ENCODE measurements at regions not wholly inside any gene's neighbourhood (a gene's known extent, or its start where the extent isn't known, plus 50 kb on each side); places are given as distances from the start of the nearest gene placed in this dataset.
"Not testable (repeated sequence)": the region's sequence is repeated elsewhere in the genome, so short reads cannot be mapped to it uniquely, and the experiment has no call there.

DNA sequence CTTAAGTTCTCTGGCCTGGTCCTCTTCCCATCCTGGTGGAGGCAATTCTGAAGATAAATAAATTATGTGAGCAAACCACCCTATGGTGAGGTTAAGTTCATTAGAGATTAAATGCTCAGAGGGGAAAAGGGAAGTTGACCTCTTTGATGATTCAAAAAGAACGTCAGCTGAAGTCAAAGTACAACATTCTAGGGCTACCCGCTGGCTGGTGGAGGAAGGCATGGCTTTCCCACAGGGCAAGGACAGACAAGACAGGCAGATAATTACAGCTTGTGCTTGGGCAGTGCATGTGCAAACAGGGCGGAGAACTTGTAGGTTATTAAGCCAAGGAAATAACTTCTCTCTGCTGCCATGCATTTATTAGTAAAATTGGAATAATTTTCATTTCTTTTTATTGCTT, 91.0 kb upstream of the SLC24A3 start:
- Histone ChIP-seq H3K27ac (no peak overlapping the region), H3K36me3 (no peaks in the 10 kb centered on the region), H3K4me2 (no peak overlapping the region), H3K9ac (no peak overlapping the region), H4K20me1 (no peaks in the 10 kb centered on the region), H3K4me3 (no peak overlapping the region), H3K27me3 (no peaks in the 10 kb centered on the region), H3K4me1 (peaks cover 6% of the 10 kb centered on the region; the same call in 1 of the 2 replicates), H3K9me3 (no peaks in the 10 kb centered on the region)
- TF ChIP-seq Cebpa-rat (IDR thresholded peaks at IDR 0.05), result no peak

DNA sequence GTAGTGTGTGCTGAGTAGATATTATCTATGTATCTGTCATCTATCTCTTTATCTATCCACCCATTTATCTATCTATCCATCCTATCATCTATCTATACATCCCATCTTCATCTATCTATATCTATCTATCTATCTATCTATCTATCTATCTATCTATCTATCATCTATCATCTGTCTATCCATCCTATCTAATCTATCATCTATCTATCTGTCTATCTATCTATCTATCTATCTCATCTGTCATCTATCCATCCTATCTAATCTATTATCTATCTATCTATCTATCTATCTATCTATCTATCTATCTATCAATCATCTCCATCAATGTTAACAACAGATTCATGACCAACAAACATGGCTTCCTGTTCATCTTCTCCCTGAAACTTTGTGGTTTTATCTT, 90.5 kb upstream of the SLC24A3 start:
- no peak overlapping the region for H3K9ac ChIP-seq
- peaks cover 6% of the 10 kb centered on the region; the same call in 1 of the 2 replicates for H3K4me1 ChIP-seq
- no peaks in the 10 kb centered on the region for H3K27me3 ChIP-seq
- no peak overlapping the region for H3K27ac ChIP-seq
- H3K36me3 ChIP-seq, result no peaks in the 10 kb centered on the region
- H3K9me3 ChIP-seq, result no peaks in the 10 kb centered on the region
- no peaks in the 10 kb centered on the region for H4K20me1 ChIP-seq
- H3K4me3 ChIP-seq, result no peak overlapping the region
- TF ChIP-seq Cebpa-rat (IDR thresholded peaks at IDR 0.05), result no peak
- H3K4me2 ChIP-seq, result no peak overlapping the region

- no peak overlapping the region for H3K4me3 ChIP-seq
- no peaks in the 10 kb centered on the region for H3K9me3 ChIP-seq
- H3K27ac ChIP-seq, result no peak overlapping the region
- H3K4me2 ChIP-seq, result no peak overlapping the region
- H3K27me3 ChIP-seq, result no peaks in the 10 kb centered on the region
- H3K4me1 ChIP-seq, result peaks cover 6% of the 10 kb centered on the region; the same call in 1 of the 2 replicates
- no peak for TF ChIP-seq Cebpa-rat (IDR thresholded peaks at IDR 0.05)
- no peak overlapping the region for H3K9ac ChIP-seq
- H3K36me3 ChIP-seq, result no peaks in the 10 kb centered on the region
- H4K20me1 ChIP-seq, result no peaks in the 10 kb centered on the region
Measured at GRCh38 chr20:19122395-19122794, 90.0 kb upstream of the SLC24A3 start.

DNA sequence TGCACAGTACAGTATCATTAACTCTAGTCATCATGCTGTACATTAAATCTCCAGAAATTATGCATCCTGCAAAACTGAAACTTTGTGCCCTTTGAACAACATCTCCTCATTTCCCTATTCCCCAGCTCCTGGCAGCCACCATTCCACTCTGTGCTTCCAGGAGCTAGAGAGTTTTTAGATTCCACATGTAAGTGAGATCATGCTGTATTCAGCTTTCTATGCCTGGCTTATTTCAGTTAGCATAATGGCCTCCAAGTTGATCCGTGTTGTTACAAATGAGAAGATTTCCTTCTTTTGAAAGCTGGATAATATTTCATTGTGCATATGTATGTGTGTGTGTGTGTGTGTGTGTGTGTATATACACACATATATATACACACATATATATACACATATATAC, 86.9 kb upstream of the SLC24A3 start:
- Histone ChIP-seq H3K4me3 (no peak overlapping the region), H3K4me1 (peaks cover 18% of the 10 kb centered on the region), H3K4me2 (no peak overlapping the region), H3K36me3 (no peaks in the 10 kb centered on the region), H3K9me3 (no peaks in the 10 kb centered on the region), H3K27ac (no peak overlapping the region), H3K27me3 (no peaks in the 10 kb centered on the region), H3K9ac (no peak overlapping the region), H4K20me1 (no peaks in the 10 kb centered on the region)
- no peak for TF ChIP-seq Cebpa-rat (IDR thresholded peaks at IDR 0.05)

GRCh38 chr20:19129306-19129705, 83.1 kb upstream of the SLC24A3 start:
- Histone ChIP-seq H3K27ac (no peak overlapping the region), H4K20me1 (no peaks in the 10 kb centered on the region), H3K4me2 (0 out of 2 replicates have a peak overlapping the region, but pooled peaks have one; percentile 15), H3K36me3 (no peaks in the 10 kb centered on the region), H3K9ac (no peak overlapping the region), H3K4me1 (peaks cover 27% of the 10 kb centered on the region), H3K4me3 (no peak overlapping the region), H3K9me3 (peaks cover 7% of the 10 kb centered on the region), H3K27me3 (no peaks in the 10 kb centered on the region)
- no peak for TF ChIP-seq Cebpa-rat (IDR thresholded peaks at IDR 0.05)

GRCh38 chr20:19129976-19130612, 82.3 kb upstream of the SLC24A3 start:
- Histone ChIP-seq H3K9ac (no peak overlapping the region), H3K4me3 (no peak overlapping the region), H4K20me1 (no peaks in the 10 kb centered on the region), H3K9me3 (peaks cover 14% of the 10 kb centered on the region), H3K36me3 (no peaks in the 10 kb centered on the region), H3K4me1 (peaks cover 27% of the 10 kb centered on the region), H3K4me2 (peak overlapping the region; percentile 61), H3K27ac (peak overlapping the region; percentile 38), H3K27me3 (no peaks in the 10 kb centered on the region)
- no peak for TF ChIP-seq Cebpa-rat (IDR thresholded peaks at IDR 0.05)

- TF ChIP-seq Cebpa-rat (IDR thresholded peaks at IDR 0.05), result no peak
- H3K36me3 ChIP-seq, result no peaks in the 10 kb centered on the region
- peak overlapping the region; percentile 61 for H3K4me2 ChIP-seq
- H4K20me1 ChIP-seq, result no peaks in the 10 kb centered on the region
- peak overlapping the region; percentile 38; the same call in 1 of the 2 replicates for H3K27ac ChIP-seq
- H3K9ac ChIP-seq, result no peak overlapping the region
- no peak overlapping the region for H3K4me3 ChIP-seq
- peaks cover 27% of the 10 kb centered on the region for H3K4me1 ChIP-seq
- peaks cover 17% of the 10 kb centered on the region for H3K9me3 ChIP-seq
- H3K27me3 ChIP-seq, result no peaks in the 10 kb centered on the region
Measured at GRCh38 chr20:19130613-19130984, 81.8 kb upstream of the SLC24A3 start.

DNA sequence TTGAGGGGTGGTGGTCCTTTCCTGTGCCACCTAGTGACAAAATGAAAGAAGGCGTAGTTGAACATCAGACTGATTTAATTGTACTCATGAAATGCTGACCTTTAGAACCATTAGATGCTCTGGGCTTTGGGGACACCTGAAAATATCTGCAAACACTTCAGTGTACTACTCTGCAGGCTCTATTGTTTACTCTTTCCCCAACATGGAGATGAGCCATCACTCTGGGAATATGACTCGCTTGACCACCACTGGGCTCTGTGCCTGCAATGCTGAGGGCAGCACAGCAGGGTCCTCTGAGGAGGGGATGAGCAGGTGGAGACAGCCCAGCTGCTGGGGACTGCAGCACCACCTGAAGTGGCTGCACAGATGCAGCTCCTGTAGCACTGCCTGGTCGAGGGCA, 74.8 kb upstream of the SLC24A3 start:
- Histone ChIP-seq H3K27ac (no peak overlapping the region), H3K9ac (no peak overlapping the region), H3K9me3 (peaks cover 53% of the 10 kb centered on the region), H3K4me1 (peaks cover 9% of the 10 kb centered on the region), H3K4me3 (no peak overlapping the region), H3K27me3 (no peaks in the 10 kb centered on the region), H3K36me3 (no peaks in the 10 kb centered on the region), H4K20me1 (no peaks in the 10 kb centered on the region), H3K4me2 (peak overlapping the region; percentile 14; the same call in 1 of the 2 replicates)
- TF ChIP-seq Cebpa-rat (IDR thresholded peaks at IDR 0.05), result no peak

DNA sequence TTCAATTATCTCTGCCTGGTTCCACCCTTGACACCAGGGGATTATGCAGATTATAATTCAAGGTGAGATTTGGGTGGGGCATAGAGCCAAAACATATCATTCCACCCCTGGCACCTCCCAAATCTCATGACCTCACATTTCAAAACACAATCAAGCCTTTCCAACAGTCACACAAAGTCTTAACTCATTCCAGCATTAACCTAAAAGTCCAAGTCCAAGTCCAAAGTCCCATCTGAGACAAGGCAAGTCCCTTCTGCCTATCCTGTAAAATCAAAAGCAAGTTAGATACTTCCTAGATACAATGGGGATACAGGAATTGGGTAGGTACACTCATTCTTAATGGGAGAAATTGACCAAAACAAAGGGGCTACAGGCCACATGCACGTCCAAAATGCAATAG, 73.7 kb upstream of the SLC24A3 start:
- Histone ChIP-seq H3K36me3 (no peaks in the 10 kb centered on the region), H3K27me3 (no peaks in the 10 kb centered on the region), H3K4me2 (no peak overlapping the region), H3K27ac (no peak overlapping the region), H3K9me3 (peaks cover 52% of the 10 kb centered on the region), H3K4me3 (no peak overlapping the region), H4K20me1 (no peaks in the 10 kb centered on the region), H3K9ac (no peak overlapping the region), H3K4me1 (peaks cover 9% of the 10 kb centered on the region)
- no peak for TF ChIP-seq Cebpa-rat (IDR thresholded peaks at IDR 0.05)

GRCh38 chr20:19139584-19139983, 72.9 kb upstream of the SLC24A3 start:
- H3K4me2 ChIP-seq, H3K9ac ChIP-seq, H3K27ac ChIP-seq, H3K36me3 ChIP-seq, H3K27me3 ChIP-seq, H3K4me3 ChIP-seq, H4K20me1 ChIP-seq, H3K4me1 ChIP-seq: not testable (repeated sequence)
- peaks cover 44% of the 10 kb centered on the region for H3K9me3 ChIP-seq

GRCh38 chr20:19141998-19142397, 70.4 kb upstream of the SLC24A3 start:
- no peak overlapping the region for H3K4me3 ChIP-seq
- H3K27me3 ChIP-seq, result no peaks in the 10 kb centered on the region
- peaks cover 26% of the 10 kb centered on the region for H3K9me3 ChIP-seq
- no peak for TF ChIP-seq Cebpa-rat (IDR thresholded peaks at IDR 0.05)
- H3K36me3 ChIP-seq, result no peaks in the 10 kb centered on the region
- H3K27ac ChIP-seq, result no peak overlapping the region
- H3K4me1 ChIP-seq, result peaks cover 9% of the 10 kb centered on the region
- no peak overlapping the region for H3K4me2 ChIP-seq
- H3K9ac ChIP-seq, result no peak overlapping the region
- H4K20me1 ChIP-seq, result no peaks in the 10 kb centered on the region

Measured in BLaER1 (cell line).